ELR (cell line): ENCODE measurements at regions not wholly inside any gene's neighbourhood (a gene's known extent, or its start where the extent isn't known, plus 50 kb on each side); places are given as distances from the start of the nearest gene placed in this dataset.
"Not testable (repeated sequence)": the region's sequence is repeated elsewhere in the genome, so short reads cannot be mapped to it uniquely, and the experiment has no call there.

ENCODE experiments used
- DNase-seq: peaks from one replicate; pipeline ENCODE4 v3.0.0-alpha.2; 2015; ENCODE audit warnings: low read depth

GRCh38 chr22:49676783-49677494 is 150.7 kb downstream of the BRD1 start:
- no peak for DNase-seq

GRCh38 chr22:49676230-49676629 is 151.4 kb downstream of the BRD1 start:
- no peak for DNase-seq

- DNase-seq, result no peak
Observed at GRCh38 chr22:49674479-49675050, 153.1 kb downstream of the BRD1 start.

GRCh38 chr22:49673048-49673447 is 154.6 kb downstream of the BRD1 start:
- no peak for DNase-seq

GRCh38 chr22:49672014-49672516 is 155.6 kb downstream of the BRD1 start:
- no peak for DNase-seq

GRCh38 chr22:49671331-49672013 is 156.2 kb downstream of the BRD1 start:
- no peak for DNase-seq

- DNase-seq, result no peak
Observed at GRCh38 chr22:49670456-49671330, 157.0 kb downstream of the BRD1 start.

- DNase-seq, result not testable (repeated sequence)
Observed at GRCh38 chr22:49669969-49670455, 157.7 kb downstream of the BRD1 start.

GRCh38 chr22:49669427-49669968 is 158.2 kb downstream of the BRD1 start:
- not testable (repeated sequence) for DNase-seq

GRCh38 chr22:49668402-49668801 is 159.3 kb downstream of the BRD1 start:
- DNase-seq, result no peak

- no peak for DNase-seq
Observed at GRCh38 chr22:49667236-49667635, 160.4 kb downstream of the BRD1 start.

GRCh38 chr22:49666146-49666809 is 161.4 kb downstream of the BRD1 start:
- DNase-seq, result no peak

GRCh38 chr22:49664891-49665290 is 162.8 kb downstream of the BRD1 start:
- no peak for DNase-seq

GRCh38 chr22:49664371-49664881 is 163.2 kb downstream of the BRD1 start:
- DNase-seq, result no peak

- no peak for DNase-seq
Observed at GRCh38 chr22:49663823-49664222, 163.8 kb downstream of the BRD1 start.

GRCh38 chr22:49663311-49663711 is 164.4 kb downstream of the BRD1 start:
- no peak for DNase-seq

GRCh38 chr22:49662681-49663080 is 165.0 kb downstream of the BRD1 start:
- DNase-seq, result no peak

- DNase-seq, result no peak
Observed at GRCh38 chr22:49660794-49661781, 166.6 kb downstream of the BRD1 start.

- DNase-seq, result no peak
Observed at GRCh38 chr22:49660321-49660720, 167.4 kb downstream of the BRD1 start.

GRCh38 chr22:49659924-49660315 is 167.8 kb downstream of the BRD1 start:
- DNase-seq, result no peak
